GM04504 (cell line): ENCODE measurements at regions not wholly inside any gene's neighbourhood (a gene's known extent, or its start where the extent isn't known, plus 50 kb on each side); places are given as distances from the start of the nearest gene placed in this dataset.
"Not testable (repeated sequence)": the region's sequence is repeated elsewhere in the genome, so short reads cannot be mapped to it uniquely, and the experiment has no call there.

Experiments
- DNase-seq: peaks from one replicate; pipeline ENCODE4 v3.0.0-alpha.2; 2012; ENCODE audit warnings: low read depth

GRCh38 chr6:81966968-81967367, 214.5 kb upstream of the TENT5A start:
- DNase-seq, result no peak

- no peak for DNase-seq
These were observed 209.7 kb upstream of the TENT5A start for GRCh38 chr6:81962198-81962597.

GRCh38 chr6:81950877-81951276, 198.4 kb upstream of the TENT5A start:
- DNase-seq, result no peak

GRCh38 chr6:81948861-81949260, 196.4 kb upstream of the TENT5A start:
- DNase-seq, result no peak

- DNase-seq, result not testable (repeated sequence)
These were observed 195.7 kb upstream of the TENT5A start for GRCh38 chr6:81948196-81948595.

GRCh38 chr6:81944661-81945060, 192.2 kb upstream of the TENT5A start:
- DNase-seq, result no peak

- not testable (repeated sequence) for DNase-seq
These were observed 190.4 kb upstream of the TENT5A start for GRCh38 chr6:81942842-81943241.

GRCh38 chr6:81942067-81942370, 189.5 kb upstream of the TENT5A start:
- no peak for DNase-seq

- no peak for DNase-seq
These were observed 188.0 kb upstream of the TENT5A start for GRCh38 chr6:81940451-81940985.

GRCh38 chr6:81939766-81940165, 187.3 kb upstream of the TENT5A start:
- DNase-seq, result no peak

- DNase-seq, result no peak
These were observed 186.7 kb upstream of the TENT5A start for GRCh38 chr6:81938991-81939732.

- DNase-seq, result no peak
These were observed 185.8 kb upstream of the TENT5A start for GRCh38 chr6:81938014-81938856.

GRCh38 chr6:81937296-81937937, 184.9 kb upstream of the TENT5A start:
- DNase-seq, result no peak

- DNase-seq, result no peak
These were observed 182.5 kb upstream of the TENT5A start for GRCh38 chr6:81934936-81935335.

- DNase-seq, result no peak
These were observed 181.1 kb upstream of the TENT5A start for GRCh38 chr6:81933608-81934051.

- no peak for DNase-seq
These were observed 180.6 kb upstream of the TENT5A start for GRCh38 chr6:81933089-81933488.

GRCh38 chr6:81932448-81932847, 180.0 kb upstream of the TENT5A start:
- not testable (repeated sequence) for DNase-seq

- DNase-seq, result no peak
These were observed 177.3 kb upstream of the TENT5A start for GRCh38 chr6:81929828-81930227.

- no peak for DNase-seq
These were observed 172.7 kb upstream of the TENT5A start for GRCh38 chr6:81925201-81925600.

- no peak for DNase-seq
These were observed 157.8 kb upstream of the TENT5A start for GRCh38 chr6:81909981-81910900.

- DNase-seq, result no peak
These were observed 156.7 kb upstream of the TENT5A start for GRCh38 chr6:81909162-81909561.
